MM.1S (cell line): ENCODE measurements at regions not wholly inside any gene's neighbourhood (a gene's known extent, or its start where the extent isn't known, plus 50 kb on each side); places are given as distances from the start of the nearest gene placed in this dataset.

Experiments
- DNase-seq: peaks from one replicate; pipeline ENCODE4 v3.0.0-alpha.2; 2015
- H2AFZ ChIP-seq: fragments of 300-600 bp; sonication (generic); 2 replicates; pipeline ENCODE4 v1.6.0; 2016; ENCODE audit warnings: antibody characterized with exemption, low read length
- H3F3A ChIP-seq: fragments of 300-600 bp; sonication (generic); 2 replicates; pipeline ENCODE4 v1.6.1; 2016; ENCODE audit warnings: mild to moderate bottlenecking, antibody characterized with exemption, low read length, moderate library complexity, mixed read lengths; ENCODE audit not compliant: insufficient read depth
- H3K27ac ChIP-seq: fragments of 300-600 bp; sonication (generic); 2 replicates; pipeline ENCODE4 v1.5.1; 2016; ENCODE audit warnings: mild to moderate bottlenecking, low read length
- H3K27me3 ChIP-seq: fragments of 300-600 bp; sonication (generic); replicated peaks from 2 replicates; pipeline ENCODE4 v1.6.0; 2016; ENCODE audit warnings: low read length; ENCODE audit not compliant: insufficient read depth
- H3K36me3 ChIP-seq: fragments of 300-600 bp; sonication (generic); replicated peaks from 2 replicates; pipeline ENCODE4 v1.6.1; 2016; ENCODE audit warnings: mild to moderate bottlenecking, low read length, mixed read lengths; ENCODE audit not compliant: insufficient read depth
- H3K4me1 ChIP-seq: fragments of 300-600 bp; sonication (generic); 2 replicates; pipeline ENCODE4 v1.6.1; 2016; ENCODE audit warnings: low read length, mixed read lengths
- H3K4me2 ChIP-seq: fragments of 300-600 bp; sonication (generic); 2 replicates; pipeline ENCODE4 v1.6.0; 2016; ENCODE audit warnings: low read depth, low read length
- H3K4me3 ChIP-seq: fragments of 300-600 bp; sonication (generic); 2 replicates; pipeline ENCODE4 v1.5.1; 2016; ENCODE audit warnings: low read length, mixed read lengths
- H3K79me2 ChIP-seq: fragments of 300-600 bp; sonication (generic); 2 replicates; pipeline ENCODE4 v1.6.1; 2016; ENCODE audit warnings: mixed run types, low read length, mixed read lengths
- H3K9ac ChIP-seq: fragments of 300-600 bp; sonication (generic); 2 replicates; pipeline ENCODE4 v1.6.1; 2016; ENCODE audit warnings: low read length, mixed read lengths
- H3K9me2 ChIP-seq: fragments of 300-600 bp; sonication (generic); replicated peaks from 2 replicates; pipeline ENCODE4 v1.6.1; 2016; ENCODE audit warnings: mild to moderate bottlenecking, low read length, mixed read lengths; ENCODE audit not compliant: insufficient read depth
- H3K9me3 ChIP-seq: fragments of 300-600 bp; sonication (generic); replicated peaks from 2 replicates; pipeline ENCODE4 v1.6.1; 2016; ENCODE audit warnings: mild to moderate bottlenecking, low read length, mixed read lengths; ENCODE audit not compliant: insufficient read depth
- H4K20me1 ChIP-seq: fragments of 300-600 bp; sonication (generic); 2 replicates; pipeline ENCODE4 v1.6.1; 2016; ENCODE audit warnings: mild to moderate bottlenecking, low read length, moderate library complexity, mixed read lengths; ENCODE audit not compliant: insufficient read depth
- CTCF ChIP-seq: fragments of 300-600 bp; sonication (generic); IDR thresholded peaks from 2 replicates; pipeline ENCODE4 v1.5.1; 2016; ENCODE audit warnings: antibody characterized with exemption, low read length, mixed read lengths
- EZH2 ChIP-seq: fragments of 300-600 bp; sonication (generic); optimal IDR thresholded peaks from 2 replicates; pipeline ENCODE3; 2017; ENCODE audit warnings: low read depth, mild to moderate bottlenecking, antibody characterized with exemption, low read length, mixed read lengths
- EZH2phosphoT487 ChIP-seq: fragments of 300-600 bp; sonication (generic); IDR thresholded peaks from 2 replicates; pipeline ENCODE4 v1.6.1; 2018; ENCODE audit warnings: antibody characterized with exemption, low read length

- Histone ChIP-seq H3K36me3 (no peaks in the 10 kb centered on the region), H3K27me3 (no peaks in the 10 kb centered on the region)
These were observed 423.7 kb downstream of the PRKD1 start for GRCh38 chr14:29503903-29504302.

GRCh38 chr14:29518335-29518734 lies 409.3 kb downstream of the PRKD1 start:
- H3K4me3 ChIP-seq = no peak overlapping the region
- no peak overlapping the region for H3K4me2 ChIP-seq
- no peaks in the 10 kb centered on the region for H3K79me2 ChIP-seq
- no peak overlapping the region for H2AFZ ChIP-seq
- no peak overlapping the region for H3K9ac ChIP-seq
- no peaks in the 10 kb centered on the region for H3K36me3 ChIP-seq
- DNase-seq = no peak
- no peaks in the 10 kb centered on the region for H3F3A ChIP-seq
- H3K27me3 ChIP-seq = no peaks in the 10 kb centered on the region
- H3K9me3 ChIP-seq = no peaks in the 10 kb centered on the region
- TF ChIP-seq EZH2phosphoT487 (no peak), EZH2 (no peak), CTCF (no peak)
- no peaks in the 10 kb centered on the region for H4K20me1 ChIP-seq
- no peak overlapping the region for H3K27ac ChIP-seq
- no peaks in the 10 kb centered on the region for H3K9me2 ChIP-seq
- H3K4me1 ChIP-seq = no peaks in the 10 kb centered on the region

More at GRCh38 chr14:29503903-29504302, 423.7 kb downstream of the PRKD1 start:
- Histone ChIP-seq H3K27ac (no peak overlapping the region), H3F3A (no peaks in the 10 kb centered on the region), H3K79me2 (no peaks in the 10 kb centered on the region), H3K9me2 (no peaks in the 10 kb centered on the region), H3K9me3 (no peaks in the 10 kb centered on the region), H3K4me1 (no peaks in the 10 kb centered on the region), H3K4me3 (no peak overlapping the region), H4K20me1 (no peaks in the 10 kb centered on the region), H2AFZ (no peak overlapping the region), H3K4me2 (no peak overlapping the region), H3K9ac (no peak overlapping the region)
- no peak for TF ChIP-seq CTCF
- no peak for TF ChIP-seq EZH2phosphoT487
- no peak for TF ChIP-seq EZH2
- DNase-seq = no peak

GRCh38 chr14:29521526-29522137 lies 406.0 kb downstream of the PRKD1 start:
- H3K9ac ChIP-seq = no peak overlapping the region
- no peaks in the 10 kb centered on the region for H3F3A ChIP-seq
- no peaks in the 10 kb centered on the region for H4K20me1 ChIP-seq
- H3K9me3 ChIP-seq = no peaks in the 10 kb centered on the region
- no peak overlapping the region for H2AFZ ChIP-seq
- no peak overlapping the region for H3K4me3 ChIP-seq
- no peaks in the 10 kb centered on the region for H3K79me2 ChIP-seq
- DNase-seq = no peak
- H3K4me2 ChIP-seq = no peak overlapping the region
- no peaks in the 10 kb centered on the region for H3K9me2 ChIP-seq
- H3K27me3 ChIP-seq = no peaks in the 10 kb centered on the region
- no peak overlapping the region for H3K27ac ChIP-seq
- no peaks in the 10 kb centered on the region for H3K36me3 ChIP-seq
- TF ChIP-seq CTCF (peak; percentile 39), EZH2 (no peak), EZH2phosphoT487 (no peak)
- no peaks in the 10 kb centered on the region for H3K4me1 ChIP-seq
